RCC 7860 (cell line): ENCODE measurements at regions not wholly inside any gene's neighbourhood (a gene's known extent, or its start where the extent isn't known, plus 50 kb on each side); places are given as distances from the start of the nearest gene placed in this dataset.

Experiments
- DNase-seq: peaks from one replicate; pipeline ENCODE4 v3.0.0-alpha.2; 2015; ENCODE audit warnings: low spot score
- FAIRE-seq: peaks from 2 replicates; lab custom pipeline; 2012; peaks lifted over from hg19 to GRCh38; lab: Jason Lieb, UNC

DNA sequence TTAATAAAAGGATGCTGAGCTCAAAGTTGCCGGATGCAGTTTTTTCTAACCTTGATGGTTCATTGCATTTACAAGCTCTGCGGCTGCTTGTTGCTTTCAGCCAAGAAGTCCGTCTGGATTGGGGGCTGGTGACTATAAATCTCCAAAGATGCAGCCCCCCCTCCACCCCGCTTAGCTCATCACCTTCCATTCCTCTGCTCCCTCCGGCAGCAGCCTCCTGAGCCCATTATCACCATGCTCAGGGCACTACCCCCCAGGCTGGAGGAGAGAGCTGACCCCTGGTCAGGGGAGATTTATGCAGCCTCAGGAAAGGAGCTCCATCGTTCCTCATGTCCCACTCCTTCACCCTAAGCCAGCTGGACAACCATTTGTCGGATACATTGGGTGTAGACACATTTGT, 55.3 kb upstream of the ZRANB1 start:
- no peak for FAIRE-seq
- DNase-seq: no peak

DNA sequence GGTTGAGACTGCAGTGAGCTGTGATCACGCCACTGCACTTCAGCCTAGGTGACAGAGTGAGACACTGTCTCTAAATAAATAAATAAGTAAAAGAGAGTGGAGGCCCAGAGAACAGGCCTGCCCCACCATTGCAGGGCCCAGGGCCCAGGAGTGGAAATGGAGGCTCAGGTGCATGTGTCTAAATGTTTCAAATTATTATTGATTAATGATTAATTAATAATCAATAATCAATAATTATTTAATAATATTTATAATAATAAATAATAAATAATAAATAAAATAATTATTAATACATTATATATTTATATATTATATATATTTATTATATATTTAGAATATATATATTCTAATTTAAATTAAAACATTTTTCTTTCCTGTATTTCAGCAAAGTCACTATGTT, 53.7 kb upstream of the ZRANB1 start:
- no peak for DNase-seq
- FAIRE-seq: peak; percentile 92

DNA sequence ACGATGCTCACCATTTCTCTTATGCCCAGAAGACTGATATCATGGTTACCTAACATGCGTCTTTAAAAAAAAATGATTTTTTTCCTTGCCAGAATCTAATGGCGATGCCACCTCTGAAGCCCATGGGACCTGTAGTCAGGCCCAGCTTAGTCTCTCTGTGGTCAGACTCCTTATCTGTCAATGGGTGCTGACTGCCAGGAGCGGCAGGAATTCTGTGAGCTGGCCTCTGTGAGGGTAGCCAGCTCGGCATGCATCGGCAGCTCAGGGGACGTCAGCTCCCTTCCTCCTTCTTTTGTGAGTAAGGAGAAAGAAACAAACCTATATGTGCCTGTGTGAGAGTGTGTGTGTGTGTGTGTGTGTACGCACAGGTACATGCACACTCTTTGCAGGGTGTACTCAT, 49.9 kb upstream of the ZRANB1 start:
- FAIRE-seq: no peak

More for the DNA sequence above, 49.9 kb upstream of the ZRANB1 start:
- DNase-seq: no peak
